HG03571 (cell line): ENCODE measurements at regions not wholly inside any gene's neighbourhood (a gene's known extent, or its start where the extent isn't known, plus 50 kb on each side); places are given as distances from the start of the nearest gene placed in this dataset.
"Not testable (repeated sequence)": the region's sequence is repeated elsewhere in the genome, so short reads cannot be mapped to it uniquely, and the experiment has no call there.

Source experiments
- ATAC-seq: cut with Tn5 transposase; IDR thresholded peaks from one replicate; pipeline ENCODE4 v1.9.1; 2021; ENCODE audit not compliant: unreplicated experiment

GRCh38 chr2:4221845-4222244 lies 518.5 kb downstream of the DCDC2C start:
- no peak for ATAC-seq

DNA sequence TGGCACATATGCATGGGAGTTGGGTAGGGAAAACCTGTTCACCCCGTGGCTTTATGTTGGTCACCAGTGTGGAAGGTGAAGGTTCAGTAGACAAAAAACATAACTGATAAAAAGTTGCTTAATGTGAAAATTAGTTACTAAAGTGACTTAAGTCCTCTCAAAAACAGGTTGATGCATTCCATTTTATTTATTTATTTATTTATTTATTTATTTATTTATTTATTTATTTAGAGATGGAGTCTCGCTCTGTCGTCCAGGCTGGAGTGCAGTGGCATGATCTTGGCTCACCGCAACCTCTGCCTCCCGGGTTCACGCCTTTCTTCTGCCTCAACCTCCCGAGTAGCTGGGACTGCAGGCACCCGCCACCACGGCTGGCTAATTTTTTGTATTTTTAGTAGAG lies 541.0 kb downstream of the DCDC2C start:
- ATAC-seq, result not testable (repeated sequence)

DNA sequence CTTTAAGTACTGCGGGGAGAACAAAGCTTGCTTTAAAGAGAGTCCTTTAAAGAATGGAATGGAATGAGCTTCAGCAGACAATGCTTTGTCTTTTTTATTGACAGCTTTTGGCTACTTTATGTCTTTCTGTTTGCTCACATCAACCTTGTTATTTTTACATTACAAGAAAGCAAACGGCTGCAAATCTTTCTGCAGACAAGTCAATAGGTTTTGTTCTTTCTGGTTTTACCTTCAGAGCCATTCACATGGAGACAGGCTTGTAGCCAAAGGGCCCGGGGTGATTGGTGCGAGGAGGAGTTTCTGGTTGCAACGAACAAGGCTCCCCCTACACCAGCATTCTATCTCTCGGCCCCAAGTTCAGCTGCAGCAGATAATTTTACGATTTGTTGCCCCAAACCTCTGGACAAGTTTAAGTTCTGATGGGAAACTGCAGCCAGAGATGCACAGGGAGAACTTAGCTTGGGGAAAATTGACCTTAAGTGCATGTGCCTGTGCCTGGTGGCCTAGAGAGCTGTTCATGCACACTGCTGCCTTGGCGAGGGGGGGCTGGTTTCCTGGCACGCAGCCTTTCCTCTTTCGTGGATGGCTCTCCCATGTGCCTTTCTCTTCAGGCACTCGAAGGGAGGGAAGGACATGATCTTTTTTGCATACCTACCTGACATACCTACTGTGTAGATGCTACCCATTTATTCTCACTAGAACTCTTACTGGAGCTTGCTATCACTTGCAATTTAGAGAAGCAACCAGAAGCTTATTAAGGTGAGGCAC lies 543.2 kb downstream of the DCDC2C start:
- no peak for ATAC-seq

GRCh38 chr2:4247791-4248190 lies 544.4 kb downstream of the DCDC2C start:
- ATAC-seq, result no peak

- no peak for ATAC-seq
These were observed 552.1 kb downstream of the DCDC2C start for GRCh38 chr2:4255491-4255890.

- ATAC-seq, result no peak
These were observed 553.0 kb downstream of the DCDC2C start for GRCh38 chr2:4256351-4256750.

GRCh38 chr2:4258563-4258962 lies 555.2 kb downstream of the DCDC2C start:
- ATAC-seq, result no peak

DNA sequence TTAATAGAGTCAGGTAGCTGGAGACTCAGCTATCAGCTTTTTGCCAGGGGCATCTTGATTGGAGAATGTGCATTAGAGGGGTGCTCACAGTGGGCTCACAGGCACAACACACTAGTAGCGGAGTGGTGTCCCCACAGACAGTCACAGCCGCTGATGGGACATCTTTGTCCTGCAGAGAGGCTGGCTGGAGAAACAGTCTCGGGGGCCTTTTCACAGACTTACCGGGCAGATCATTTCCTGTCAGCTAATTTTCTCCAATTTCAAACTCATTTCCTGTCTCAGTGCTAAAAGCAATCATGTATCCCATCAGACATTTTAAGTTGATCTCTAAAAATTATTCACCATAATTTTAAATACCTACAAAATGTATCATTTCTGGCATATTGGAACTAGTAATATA lies 562.6 kb downstream of the DCDC2C start:
- ATAC-seq, result no peak

- ATAC-seq, result no peak
These were observed 566.5 kb downstream of the DCDC2C start for GRCh38 chr2:4269885-4270284.

- ATAC-seq, result no peak
These were observed 569.0 kb downstream of the DCDC2C start for GRCh38 chr2:4272261-4272858.

DNA sequence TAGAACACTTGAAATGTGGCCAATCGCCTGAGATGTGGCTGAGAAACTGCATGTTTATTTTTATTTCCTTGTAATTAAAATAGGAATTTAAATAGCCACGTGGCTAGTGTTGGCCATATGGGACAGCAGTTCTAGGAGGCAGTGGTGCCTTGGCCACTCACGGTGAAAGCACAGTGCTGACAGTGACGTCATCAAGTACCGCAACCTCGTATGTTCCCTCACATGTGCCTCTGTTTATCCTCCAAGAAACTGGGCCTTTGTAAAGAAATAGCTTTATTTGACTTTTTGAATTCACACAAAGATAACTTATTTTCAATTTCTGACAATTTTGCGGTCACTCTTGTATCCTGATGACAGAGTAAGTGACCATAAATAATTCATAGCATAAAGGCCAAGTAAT lies 575.0 kb downstream of the DCDC2C start:
- no peak for ATAC-seq

DNA sequence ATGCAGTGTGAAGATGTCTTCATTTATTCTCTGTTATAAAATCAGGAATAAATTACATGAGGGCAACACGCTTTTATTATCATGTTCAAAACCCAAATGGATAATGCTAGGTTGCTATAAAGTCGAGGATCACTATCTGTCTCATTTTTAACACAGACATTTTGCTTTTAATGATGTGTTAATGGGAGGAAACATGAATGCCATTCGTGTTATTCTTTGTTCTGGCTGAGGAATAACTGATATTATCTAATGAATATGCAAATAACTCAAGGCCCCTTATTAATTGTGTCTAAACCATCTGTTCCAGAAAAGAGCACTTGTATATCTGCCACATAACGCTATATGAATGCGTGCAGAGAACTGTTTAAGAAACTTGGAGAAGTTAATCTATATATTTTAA lies 576.1 kb downstream of the DCDC2C start:
- no peak for ATAC-seq

DNA sequence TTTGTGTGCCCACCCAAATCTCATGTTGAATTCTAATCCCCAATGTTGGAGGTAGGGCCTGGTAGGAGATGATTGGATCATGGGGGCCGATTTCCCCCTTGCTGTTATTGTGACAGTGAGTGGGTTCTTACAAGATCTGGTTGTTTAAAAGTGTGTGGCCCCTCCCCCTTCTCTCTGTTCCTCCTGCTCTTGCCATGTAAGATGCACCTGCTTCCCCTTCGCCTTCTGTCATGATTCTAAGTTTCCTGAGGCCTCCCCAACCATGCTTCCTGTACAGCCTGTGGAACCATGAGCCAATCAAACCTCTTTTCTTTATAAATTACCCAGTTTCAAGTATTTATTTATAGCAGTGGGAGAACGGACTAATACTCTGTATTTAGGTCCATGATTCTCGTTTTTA lies 588.1 kb downstream of the DCDC2C start:
- no peak for ATAC-seq

DNA sequence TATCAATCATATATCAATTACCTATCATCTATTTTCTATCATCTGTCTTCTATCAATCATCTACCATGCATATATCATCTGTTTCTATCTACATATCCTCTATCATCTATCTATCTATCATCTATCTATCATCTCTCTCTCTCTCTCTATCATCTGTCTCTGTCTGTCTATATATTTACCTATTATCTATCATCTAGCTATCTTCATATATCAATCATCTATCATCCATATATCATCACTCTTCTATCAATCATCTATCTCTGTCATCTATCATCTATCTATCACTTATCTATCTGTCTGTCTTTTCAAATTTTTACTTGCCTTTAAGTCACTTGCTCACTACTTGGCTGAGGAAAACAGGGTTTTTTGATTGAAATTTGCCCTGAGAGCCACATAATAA lies 592.3 kb downstream of the DCDC2C start:
- no peak for ATAC-seq

DNA sequence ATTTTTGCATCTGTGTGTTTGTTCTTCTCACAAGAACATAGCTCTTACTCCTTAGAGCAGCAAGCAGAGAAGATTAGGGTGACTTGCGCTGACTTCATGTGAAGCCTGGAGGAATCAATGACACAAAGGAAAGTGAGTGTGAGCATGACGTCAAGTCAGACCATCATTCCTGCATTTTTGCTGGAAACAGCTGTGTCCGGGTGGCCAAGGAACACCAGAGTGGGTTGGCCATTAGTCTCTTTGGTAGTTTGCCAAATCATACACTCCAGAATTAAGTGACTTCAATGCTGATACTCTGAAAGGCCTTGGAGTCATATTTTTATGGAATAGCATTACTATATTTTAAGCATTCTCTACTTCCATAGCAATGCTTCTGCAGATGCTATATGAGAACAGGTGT lies 597.2 kb downstream of the DCDC2C start:
- ATAC-seq, result no peak

DNA sequence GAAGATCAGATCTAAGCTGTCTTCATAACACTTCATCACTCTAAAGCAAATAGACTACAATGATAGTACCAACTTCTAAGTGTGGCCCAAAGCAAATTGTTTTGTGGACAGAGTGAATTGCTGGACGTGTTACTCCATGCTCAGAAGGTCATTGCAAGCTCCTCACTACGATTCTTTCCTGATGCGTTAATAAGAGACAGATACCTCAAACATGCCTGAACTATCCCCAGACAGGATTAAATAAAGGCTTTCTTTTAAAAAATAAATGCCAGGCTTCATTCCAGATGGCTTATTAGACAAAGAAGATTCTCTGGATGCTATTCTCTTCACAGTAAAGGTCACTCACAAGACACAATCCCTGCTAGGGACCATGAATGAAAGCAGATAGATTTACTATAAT lies 621.2 kb downstream of the DCDC2C start:
- ATAC-seq, result no peak

DNA sequence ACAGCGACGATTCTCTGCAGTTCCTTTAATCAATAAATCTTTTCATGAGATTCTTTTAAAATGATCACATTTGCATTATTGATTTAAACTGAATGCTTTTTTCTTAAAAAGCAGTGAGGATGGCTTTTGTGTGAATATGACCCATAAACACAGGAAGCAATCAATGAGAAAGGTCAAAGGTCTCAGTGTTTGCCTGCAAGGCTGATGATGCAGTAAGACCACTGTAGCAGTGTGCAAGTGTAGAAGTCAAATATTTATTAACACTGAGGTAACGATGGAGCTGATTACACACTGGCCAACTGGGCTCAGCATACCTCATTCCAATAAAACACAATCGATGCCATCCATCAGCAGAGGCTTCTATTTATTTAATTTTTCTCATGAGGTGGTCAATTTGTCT lies 633.5 kb downstream of the DCDC2C start:
- ATAC-seq, result no peak

DNA sequence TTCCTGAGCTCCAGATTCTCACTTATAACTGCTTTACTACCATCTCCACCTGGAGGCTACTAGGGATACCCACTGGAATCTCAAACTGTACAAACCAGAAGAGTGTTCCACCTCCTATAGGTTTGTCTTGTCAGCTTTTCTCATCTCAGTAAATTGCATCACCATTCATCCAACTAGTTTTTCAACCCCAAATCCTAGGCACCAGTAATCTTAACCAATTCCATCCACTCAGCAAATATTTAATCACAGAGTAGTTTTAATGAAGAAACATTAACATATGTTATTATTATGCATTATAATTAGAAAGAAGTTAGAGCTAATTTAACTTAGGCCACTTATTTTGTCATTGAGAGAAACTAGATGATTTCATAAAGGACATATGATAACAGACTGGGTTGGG lies 635.0 kb downstream of the DCDC2C start:
- ATAC-seq, result no peak

DNA sequence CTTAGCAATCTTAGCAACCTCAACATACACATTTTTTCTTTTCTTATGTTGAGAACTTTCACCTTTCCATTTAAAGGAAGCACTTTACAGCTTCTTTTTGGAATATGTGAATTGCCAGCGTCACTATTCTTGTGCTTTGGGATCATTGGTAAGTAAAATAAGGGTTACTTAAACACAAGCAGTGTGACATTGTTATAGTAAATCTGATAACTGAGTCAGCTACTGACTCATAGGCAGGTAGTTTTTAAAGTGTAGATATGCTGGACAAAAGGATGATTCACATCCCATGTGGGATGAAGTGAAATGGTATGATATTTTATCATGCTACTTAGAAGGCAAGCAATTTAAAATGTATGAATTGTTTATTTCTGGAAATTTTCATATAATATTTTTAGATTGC lies 637.2 kb downstream of the DCDC2C start:
- ATAC-seq, result no peak

- ATAC-seq, result no peak
These were observed 643.3 kb downstream of the DCDC2C start for GRCh38 chr2:4346628-4347027.

DNA sequence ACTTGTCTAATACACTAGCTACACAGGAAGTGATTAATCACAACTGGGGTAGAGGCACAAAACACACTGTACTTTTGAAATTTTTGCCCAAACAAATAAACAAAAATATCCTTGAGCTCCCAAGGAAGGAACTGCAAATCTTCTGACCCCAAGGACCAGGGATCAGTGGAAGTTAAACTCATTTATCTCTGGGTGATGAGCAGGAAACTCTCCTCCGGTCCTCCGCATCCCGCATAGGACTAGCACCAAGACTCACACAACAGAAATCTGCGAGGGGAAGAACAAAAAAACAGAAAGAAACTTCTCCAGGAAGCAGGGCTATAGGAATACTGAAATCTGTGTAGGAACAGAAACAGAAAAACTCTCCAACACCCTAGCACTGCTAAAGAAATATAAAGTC lies 650.3 kb downstream of the DCDC2C start:
- ATAC-seq, result no peak

DNA sequence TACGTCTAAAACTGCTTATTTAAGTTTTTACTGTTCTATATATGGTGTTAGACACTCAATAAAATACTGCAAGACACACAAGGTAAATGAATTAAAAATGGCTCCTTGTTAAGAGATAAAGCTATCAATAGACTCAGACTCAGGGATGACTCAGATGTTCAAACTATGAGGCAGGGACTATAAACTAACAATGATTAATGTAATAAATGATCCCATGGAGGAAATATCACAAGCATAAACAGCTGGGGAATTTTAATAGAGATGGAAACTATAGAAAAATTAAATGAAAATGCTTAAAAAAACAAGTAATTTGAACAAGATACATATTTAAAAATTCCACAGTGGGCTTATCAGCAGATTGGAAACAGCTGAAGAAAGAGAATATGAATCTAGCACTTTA lies 650.8 kb downstream of the DCDC2C start:
- no peak for ATAC-seq

DNA sequence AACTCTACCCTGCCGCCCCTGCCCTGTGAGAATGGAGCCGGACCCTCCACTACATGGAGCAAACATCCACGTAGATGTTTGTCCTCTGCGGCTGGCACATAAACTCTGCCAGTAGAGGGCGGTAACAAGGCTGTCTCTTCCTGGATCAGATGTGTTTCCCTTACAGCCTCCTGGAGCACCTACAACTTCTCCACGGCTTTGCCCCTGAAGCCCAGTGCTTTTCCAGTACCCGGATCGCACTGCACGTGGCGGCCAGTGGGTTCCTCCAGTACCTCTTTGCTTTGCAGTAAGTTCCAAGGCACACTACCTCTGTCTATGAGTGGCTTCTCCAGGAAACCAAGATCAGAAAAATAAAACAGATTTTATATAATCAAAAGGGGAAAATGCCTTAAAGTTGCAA lies 651.3 kb downstream of the DCDC2C start:
- ATAC-seq, result no peak
